DMS53 treated with DMSO at 0.1 percent for 48 hours (cell line): ENCODE measurements at regions not wholly inside any gene's neighbourhood (a gene's known extent, or its start where the extent isn't known, plus 50 kb on each side); places are given as distances from the start of the nearest gene placed in this dataset.
"Not testable (repeated sequence)": the region's sequence is repeated elsewhere in the genome, so short reads cannot be mapped to it uniquely, and the experiment has no call there.

Experiments
- DNase-seq: peaks from one replicate; lab custom pipeline; 2025; ENCODE audit not compliant: unreplicated experiment; lab: John Stamatoyannopoulos, UW

- no peak for DNase-seq
Observed at GRCh38 chr2:44084850-44085249, 83.8 kb upstream of the PPM1B start.

- no peak for DNase-seq
Observed at GRCh38 chr2:44086629-44087028, 82.0 kb upstream of the PPM1B start.

DNA sequence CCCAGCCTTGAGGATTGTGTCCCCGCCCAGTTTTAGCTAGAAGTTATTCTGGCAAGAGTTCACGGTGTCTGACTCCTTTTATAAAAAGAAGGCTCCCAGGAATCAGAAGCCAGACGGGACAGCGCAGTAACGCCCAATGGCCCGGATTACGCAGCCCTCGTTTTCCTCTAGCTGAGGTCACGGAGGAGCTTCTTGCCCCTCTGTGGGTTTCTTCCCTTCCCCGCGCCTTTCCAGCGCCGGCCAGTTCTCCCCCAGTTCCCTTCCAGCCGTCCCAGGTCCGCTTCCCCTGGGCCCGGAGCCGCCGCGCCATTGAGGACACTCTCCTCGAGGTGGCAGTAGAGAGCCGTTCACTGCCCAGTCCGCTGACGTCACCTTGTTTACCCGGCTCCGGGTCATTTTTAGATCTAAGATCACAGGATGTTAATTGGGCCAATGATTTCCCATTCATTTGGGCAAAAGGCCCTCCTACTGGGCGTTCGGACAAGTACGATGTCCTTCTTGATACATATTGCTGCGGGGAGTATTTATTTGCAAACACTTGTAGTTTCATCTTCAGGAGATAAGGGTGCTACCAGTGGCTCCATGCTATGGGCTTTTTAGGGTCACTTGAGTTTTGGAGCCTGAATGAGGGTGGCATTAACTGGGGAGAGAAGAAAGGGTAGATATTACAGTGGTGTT lies 81.5 kb upstream of the PPM1B start:
- peak; percentile 83 for DNase-seq

DNA sequence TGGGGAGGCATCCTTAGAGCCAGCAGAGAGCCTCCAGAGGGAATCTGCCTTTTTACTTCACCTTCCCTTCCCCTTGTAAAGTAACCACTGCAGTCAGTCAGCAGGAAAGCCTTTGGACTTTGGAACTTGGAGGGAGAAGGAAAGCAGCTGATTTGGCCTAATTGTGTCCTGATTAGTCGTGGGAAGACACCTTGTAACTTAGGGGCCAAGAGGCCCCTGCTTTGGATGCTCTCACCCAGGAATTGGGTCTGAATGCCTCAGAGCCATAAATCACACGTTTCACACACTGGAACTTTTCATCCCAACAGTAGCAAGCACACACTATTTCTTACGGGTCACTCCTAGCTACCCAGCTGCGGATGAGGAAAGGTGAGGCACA lies 81.0 kb upstream of the PPM1B start:
- peak; percentile 49 for DNase-seq

DNA sequence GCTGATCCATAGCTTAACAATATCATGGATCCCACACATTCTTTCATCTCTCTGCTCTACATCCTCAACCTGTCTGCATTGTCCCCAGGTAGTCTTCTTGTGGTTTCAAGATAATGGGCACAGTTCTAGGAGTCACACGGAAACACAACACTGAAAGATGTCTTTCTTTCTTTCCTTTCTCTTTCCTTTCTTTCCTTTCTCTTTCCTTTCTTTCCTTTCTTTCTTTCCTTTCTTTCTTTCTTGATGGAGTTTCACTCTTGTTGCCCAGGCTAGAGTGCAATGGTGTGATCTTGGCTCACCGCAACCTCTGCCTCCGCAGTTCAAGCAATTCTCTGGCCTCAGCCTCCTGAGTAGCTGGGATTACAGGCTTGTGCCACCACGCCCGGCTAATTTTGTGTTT lies 76.2 kb upstream of the PPM1B start:
- DNase-seq: not testable (repeated sequence)

- DNase-seq: no peak
Observed at GRCh38 chr2:44093970-44094369, 74.7 kb upstream of the PPM1B start.

DNA sequence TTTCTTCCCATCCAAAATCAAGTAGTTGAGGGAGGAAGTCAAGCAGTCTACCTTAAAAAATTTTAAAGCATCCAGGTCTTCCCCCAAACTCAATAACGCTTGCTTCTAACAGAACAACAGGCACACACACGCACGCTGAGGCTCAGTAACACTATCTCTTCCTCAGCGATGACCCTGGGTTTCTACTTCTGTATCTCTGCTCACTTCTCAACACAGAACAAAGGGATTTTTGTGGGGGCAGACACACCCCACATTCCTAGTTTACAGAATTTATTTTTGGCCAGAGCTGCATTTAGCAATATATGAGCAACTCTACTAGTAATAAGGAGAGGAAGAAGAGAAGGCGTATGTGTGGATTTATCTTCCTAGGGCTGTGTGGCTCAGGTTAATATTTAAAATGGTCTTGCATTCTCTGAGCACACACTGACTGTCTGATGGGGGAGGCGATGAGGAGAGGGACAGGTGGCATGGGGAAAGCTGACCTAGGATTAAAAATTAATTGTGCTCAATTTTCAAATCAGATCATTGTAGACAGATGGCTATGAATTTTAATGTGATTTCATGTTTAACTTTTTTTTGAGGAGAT lies 71.3 kb upstream of the PPM1B start:
- peak; percentile 44 for DNase-seq

GRCh38 chr2:44098050-44098449 lies 70.6 kb upstream of the PPM1B start:
- no peak for DNase-seq

- no peak for DNase-seq
Observed at GRCh38 chr2:44098891-44099290, 69.8 kb upstream of the PPM1B start.

GRCh38 chr2:44100351-44100750 lies 68.3 kb upstream of the PPM1B start:
- DNase-seq: no peak

DNA sequence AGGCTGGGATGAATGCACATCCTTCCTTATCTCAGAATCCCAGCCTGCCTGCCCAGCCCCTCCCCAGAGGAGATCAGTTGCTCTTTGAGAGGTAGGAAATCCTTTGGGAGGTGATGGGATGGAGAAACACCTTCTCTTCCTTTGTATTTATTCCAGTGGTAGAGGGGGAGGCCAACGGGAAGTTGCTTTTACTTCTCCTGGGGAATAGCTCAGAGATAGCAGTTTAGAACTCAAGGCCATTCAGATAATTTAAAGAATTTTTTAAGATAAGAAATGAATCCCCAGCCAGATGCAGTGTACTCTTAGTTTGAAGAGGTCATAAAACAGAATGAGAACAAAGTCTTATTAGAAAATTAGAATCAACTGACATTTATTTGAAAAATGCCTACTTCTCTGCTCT lies 67.4 kb upstream of the PPM1B start:
- no peak for DNase-seq

GRCh38 chr2:44102790-44103562 lies 65.7 kb upstream of the PPM1B start:
- no peak for DNase-seq

GRCh38 chr2:44103639-44104038 lies 65.0 kb upstream of the PPM1B start:
- no peak for DNase-seq

GRCh38 chr2:44104855-44105271 lies 63.8 kb upstream of the PPM1B start:
- DNase-seq: no peak

DNA sequence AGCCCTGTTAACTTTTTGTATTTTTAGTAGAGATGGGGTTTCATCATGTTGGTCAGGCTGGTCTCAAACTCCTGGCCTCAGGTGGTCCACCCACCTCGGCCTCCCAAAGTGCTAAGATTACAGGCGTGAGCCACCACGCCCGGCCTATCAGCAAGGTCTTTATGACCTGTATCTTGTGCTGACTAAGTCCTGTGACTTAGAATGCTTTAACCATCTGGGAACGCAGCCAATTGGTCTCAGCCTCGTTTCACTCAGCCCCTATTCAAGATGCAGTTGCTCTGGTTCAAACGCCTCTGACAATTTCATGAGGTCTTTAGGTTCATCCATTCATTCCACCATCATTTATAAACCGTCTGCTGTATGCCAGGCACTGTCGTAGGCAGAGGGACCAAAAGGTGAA lies 62.2 kb upstream of the PPM1B start:
- not testable (repeated sequence) for DNase-seq

- DNase-seq: no peak
Observed at GRCh38 chr2:44107086-44107740, 61.5 kb upstream of the PPM1B start.

DNA sequence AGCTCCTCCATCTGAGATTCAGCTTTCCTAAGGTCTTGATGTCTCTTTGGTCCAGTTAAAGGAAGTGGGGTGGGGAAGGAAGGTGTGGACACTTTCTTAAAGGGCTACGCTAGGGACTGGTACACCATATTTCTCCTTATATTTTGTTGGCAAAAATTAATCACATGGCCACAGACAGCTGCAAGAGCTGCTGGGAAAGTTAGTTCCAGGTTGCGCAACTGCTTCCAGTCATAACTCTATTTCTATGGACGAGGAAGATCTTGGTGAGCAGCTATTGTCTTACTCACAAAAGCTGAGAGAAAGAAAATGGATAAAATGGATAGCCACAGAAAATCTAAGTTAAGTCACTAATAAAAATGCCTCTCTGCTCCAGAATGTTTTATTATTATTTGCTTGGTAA lies 60.7 kb upstream of the PPM1B start:
- no peak for DNase-seq

DNA sequence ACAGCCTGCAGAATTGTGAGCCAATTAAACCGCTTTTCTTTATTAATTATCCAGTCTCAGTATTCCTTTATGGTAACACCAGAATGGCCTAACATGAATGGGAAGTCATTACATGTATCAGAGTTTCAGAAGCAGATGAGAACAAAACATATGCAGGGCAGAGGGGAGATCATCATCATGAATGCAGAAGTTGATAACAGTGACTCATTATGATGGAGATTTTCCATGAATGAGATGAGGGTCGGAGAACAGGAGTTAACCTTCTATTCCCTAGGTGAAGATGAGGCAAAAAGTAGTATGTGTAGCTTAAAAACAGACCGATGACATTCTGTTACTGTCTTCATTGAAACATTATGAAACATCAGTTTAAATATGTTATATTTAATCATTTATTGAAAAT lies 59.5 kb upstream of the PPM1B start:
- no peak for DNase-seq

DNA sequence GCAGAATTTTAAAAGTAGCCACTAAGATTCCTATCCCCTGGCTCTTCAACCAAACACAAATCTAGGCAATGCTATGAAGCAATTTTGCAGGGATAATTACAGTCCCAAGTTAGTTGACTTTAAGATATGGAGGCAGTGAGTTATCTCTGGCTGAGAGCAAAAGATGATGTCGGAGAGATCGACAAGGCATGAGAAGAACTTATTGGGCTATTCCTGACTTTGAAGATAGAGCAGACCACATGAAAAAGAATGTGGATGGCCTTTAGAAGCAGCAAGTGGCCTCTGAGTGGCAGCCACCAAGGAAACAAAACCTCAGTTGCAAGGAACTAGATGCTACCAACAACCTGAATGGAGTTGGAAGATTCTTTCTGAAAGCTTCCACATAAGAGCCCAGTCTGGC lies 58.2 kb upstream of the PPM1B start:
- DNase-seq: no peak

DNA sequence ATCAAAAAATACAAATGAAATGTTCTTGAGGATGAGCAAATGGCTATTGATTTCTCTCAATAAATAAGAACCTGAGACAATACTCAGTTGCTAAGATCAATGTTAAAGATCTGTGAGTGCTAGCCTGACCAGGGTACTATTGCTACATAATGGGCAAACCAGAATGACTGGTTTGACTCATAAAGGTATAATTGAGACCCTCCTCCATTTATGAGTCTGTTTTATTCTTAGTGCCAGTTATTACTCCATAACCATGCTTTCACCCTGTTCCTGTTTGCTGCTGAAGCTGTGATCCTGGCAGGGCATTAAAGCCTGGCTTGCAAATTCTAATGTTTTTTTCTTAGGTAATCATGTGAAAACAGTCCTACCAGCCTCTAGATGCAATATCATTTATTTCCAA lies 56.6 kb upstream of the PPM1B start:
- no peak for DNase-seq

GRCh38 chr2:44116319-44116718 lies 52.4 kb upstream of the PPM1B start:
- DNase-seq: no peak

- no peak for DNase-seq
Observed at GRCh38 chr2:44118257-44118656, 50.4 kb upstream of the PPM1B start.
